HG02885 (cell line): ENCODE measurements at regions not wholly inside any gene's neighbourhood (a gene's known extent, or its start where the extent isn't known, plus 50 kb on each side); places are given as distances from the start of the nearest gene placed in this dataset.

Experiments used
- ATAC-seq: cut with Tn5 transposase; IDR thresholded peaks from one replicate; pipeline ENCODE4 v1.9.1; 2021; ENCODE audit warnings: mild to moderate bottlenecking; ENCODE audit not compliant: unreplicated experiment, poor library complexity

- ATAC-seq, result no peak
Observed at GRCh38 chr12:93041416-93041815, 112.3 kb upstream of the EEA1 start.

- ATAC-seq, result no peak
Observed at GRCh38 chr12:93042283-93042682, 113.2 kb upstream of the EEA1 start.

GRCh38 chr12:93042684-93043083, 113.6 kb upstream of the EEA1 start:
- no peak for ATAC-seq

GRCh38 chr12:93043192-93043876, 114.2 kb upstream of the EEA1 start:
- ATAC-seq, result no peak

GRCh38 chr12:93043877-93044209, 114.7 kb upstream of the EEA1 start:
- ATAC-seq, result no peak

- ATAC-seq, result no peak
Observed at GRCh38 chr12:93047118-93047517, 118.0 kb upstream of the EEA1 start.

- ATAC-seq, result no peak
Observed at GRCh38 chr12:93048656-93049055, 119.6 kb upstream of the EEA1 start.

- no peak for ATAC-seq
Observed at GRCh38 chr12:93050026-93050747, 121.1 kb upstream of the EEA1 start.

- ATAC-seq, result no peak
Observed at GRCh38 chr12:93050748-93051081, 121.6 kb upstream of the EEA1 start.

GRCh38 chr12:93054021-93054420, 124.9 kb upstream of the EEA1 start:
- ATAC-seq, result no peak

- ATAC-seq, result no peak
Observed at GRCh38 chr12:93055221-93055620, 126.1 kb upstream of the EEA1 start.

GRCh38 chr12:93056971-93057535, 128.0 kb upstream of the EEA1 start:
- no peak for ATAC-seq

GRCh38 chr12:93058280-93058679, 129.2 kb upstream of the EEA1 start:
- no peak for ATAC-seq

GRCh38 chr12:93059288-93059687, 130.2 kb upstream of the EEA1 start:
- ATAC-seq, result no peak

- ATAC-seq, result peak; percentile 98
Observed at GRCh38 chr12:93059925-93060665, 131.0 kb upstream of the EEA1 start.

GRCh38 chr12:93060666-93061472, 131.8 kb upstream of the EEA1 start:
- ATAC-seq, result peak; percentile 30

- ATAC-seq, result no peak
Observed at GRCh38 chr12:93061473-93062419, 132.7 kb upstream of the EEA1 start.

GRCh38 chr12:93065896-93066295, 136.8 kb upstream of the EEA1 start:
- ATAC-seq, result no peak

- ATAC-seq, result no peak
Observed at GRCh38 chr12:93072340-93072739, 143.2 kb upstream of the EEA1 start.
